Cardiac fibroblast (primary cell): ENCODE measurements at regions not wholly inside any gene's neighbourhood (a gene's known extent, or its start where the extent isn't known, plus 50 kb on each side); places are given as distances from the start of the nearest gene placed in this dataset.

Experiments used
- DNase-seq, 2 donors: peaks; one replicate each; pipeline versions ENCODE4 v3.0.0 to v3.0.0-alpha.2; 2010; ENCODE audit warnings: low read depth in 2 of 2
- H3K4me3 ChIP-seq, 2 donors: replicated peaks in 1 of 2; 1 replicate in 1 of 2; 2 replicates in 1 of 2; pipeline ENCODE4 v1.5.1; 2011; ENCODE audit warnings: low read depth in 2 of 2, low read length in 2 of 2, mild to moderate bottlenecking in 2 of 2, moderate library complexity in 1 of 2
- CTCF ChIP-seq: IDR thresholded peaks from one replicate; pipeline ENCODE4 v1.5.1; 2011; ENCODE audit warnings: low read depth, mild to moderate bottlenecking, low read length, inconsistent platforms

- TF ChIP-seq CTCF, result no peak
- no peak for DNase-seq
- H3K4me3 ChIP-seq, result no peak overlapping the region
These were observed 372.7 kb downstream of the C4orf33 start for GRCh38 chr4:129468624-129469023.

GRCh38 chr4:129474698-129475097, 378.7 kb downstream of the C4orf33 start:
- TF ChIP-seq CTCF, result no peak
- H3K4me3 ChIP-seq, result no peak overlapping the region
- no peak for DNase-seq

- no peak for DNase-seq
- no peak overlapping the region for H3K4me3 ChIP-seq
- TF ChIP-seq CTCF, result no peak
These were observed 385.2 kb downstream of the C4orf33 start for GRCh38 chr4:129481107-129481506.

- no peak for TF ChIP-seq CTCF
- DNase-seq, result no peak
- H3K4me3 ChIP-seq, result no peak overlapping the region
These were observed 392.5 kb downstream of the C4orf33 start for GRCh38 chr4:129488427-129488826.

GRCh38 chr4:129490516-129490915, 394.6 kb downstream of the C4orf33 start:
- no peak for TF ChIP-seq CTCF
- no peak for DNase-seq
- H3K4me3 ChIP-seq, result no peak overlapping the region

- no peak for TF ChIP-seq CTCF
- H3K4me3 ChIP-seq, result no peak overlapping the region
- no peak for DNase-seq
These were observed 402.7 kb downstream of the C4orf33 start for GRCh38 chr4:129498626-129499025.

GRCh38 chr4:129514852-129515251, 418.9 kb downstream of the C4orf33 start:
- no peak for DNase-seq
- no peak overlapping the region for H3K4me3 ChIP-seq
- no peak for TF ChIP-seq CTCF
